PC-3 (cell line): ENCODE measurements at regions not wholly inside any gene's neighbourhood (a gene's known extent, or its start where the extent isn't known, plus 50 kb on each side); places are given as distances from the start of the nearest gene placed in this dataset.

Experiments
- EZH2 ChIP-seq: fragments of 300-600 bp; sonication (generic); IDR thresholded peaks from one replicate; pipeline ENCODE4 v1.6.1; 2017; ENCODE audit warnings: antibody characterized with exemption, mild to moderate bottlenecking, low read length; ENCODE audit not compliant: unreplicated experiment
- EZH2phosphoT487 ChIP-seq: fragments of 300-600 bp; sonication (generic); IDR thresholded peaks from 2 replicates; pipeline ENCODE4 v1.6.1; 2018; ENCODE audit warnings: mild to moderate bottlenecking, antibody characterized with exemption, low read length, borderline replicate concordance
- TF ChIP-seq, protein P1 (sequence below): fragments of 300-600 bp; sonication (generic); conservative IDR thresholded peaks from 2 replicates; pipeline ENCODE4 v1.5.1; 2017; ENCODE audit warnings: antibody characterized with exemption, low read depth, mild to moderate bottlenecking, low read length

DNA sequence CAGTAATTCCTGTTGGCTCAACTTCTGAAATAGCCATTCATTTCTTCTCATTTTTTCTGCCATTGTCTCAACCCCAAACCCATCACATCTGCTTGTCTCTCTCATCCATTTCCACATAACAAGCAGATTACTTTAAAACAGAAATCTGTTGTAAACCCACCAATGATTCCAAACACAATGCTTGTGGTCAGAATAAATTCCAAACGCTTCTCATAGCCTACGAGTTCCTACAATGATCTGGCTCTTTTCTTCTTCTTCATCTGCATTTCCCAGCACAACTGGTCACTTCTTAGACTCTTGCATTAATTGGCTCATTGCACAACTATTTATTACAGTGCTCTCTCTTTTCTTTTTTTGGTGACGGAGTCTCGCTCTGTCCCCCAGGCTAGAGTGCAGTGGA lies 364.1 kb downstream of the GATA3 start:
- TF ChIP-seq, protein P1, sequence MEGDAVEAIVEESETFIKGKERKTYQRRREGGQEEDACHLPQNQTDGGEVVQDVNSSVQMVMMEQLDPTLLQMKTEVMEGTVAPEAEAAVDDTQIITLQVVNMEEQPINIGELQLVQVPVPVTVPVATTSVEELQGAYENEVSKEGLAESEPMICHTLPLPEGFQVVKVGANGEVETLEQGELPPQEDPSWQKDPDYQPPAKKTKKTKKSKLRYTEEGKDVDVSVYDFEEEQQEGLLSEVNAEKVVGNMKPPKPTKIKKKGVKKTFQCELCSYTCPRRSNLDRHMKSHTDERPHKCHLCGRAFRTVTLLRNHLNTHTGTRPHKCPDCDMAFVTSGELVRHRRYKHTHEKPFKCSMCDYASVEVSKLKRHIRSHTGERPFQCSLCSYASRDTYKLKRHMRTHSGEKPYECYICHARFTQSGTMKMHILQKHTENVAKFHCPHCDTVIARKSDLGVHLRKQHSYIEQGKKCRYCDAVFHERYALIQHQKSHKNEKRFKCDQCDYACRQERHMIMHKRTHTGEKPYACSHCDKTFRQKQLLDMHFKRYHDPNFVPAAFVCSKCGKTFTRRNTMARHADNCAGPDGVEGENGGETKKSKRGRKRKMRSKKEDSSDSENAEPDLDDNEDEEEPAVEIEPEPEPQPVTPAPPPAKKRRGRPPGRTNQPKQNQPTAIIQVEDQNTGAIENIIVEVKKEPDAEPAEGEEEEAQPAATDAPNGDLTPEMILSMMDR = no peak
- no peak for TF ChIP-seq EZH2
- TF ChIP-seq EZH2phosphoT487 = no peak
